ENCODE measurements at regions not wholly inside any gene's neighbourhood (a gene's known extent, or its start where the extent isn't known, plus 50 kb on each side); places are given as distances from the start of the nearest gene placed in this dataset.
"Not testable (repeated sequence)": the region's sequence is repeated elsewhere in the genome, so short reads cannot be mapped to it uniquely, and the experiment has no call there.

GRCh38 chr9:24071091-24071490 lies 245.1 kb upstream of the ELAVL2 start:
- DNase-seq = peak; percentile 34

- not testable (repeated sequence) for DNase-seq
Observed at GRCh38 chr9:24067107-24067506, 241.1 kb upstream of the ELAVL2 start.

- DNase-seq = no peak
Observed at GRCh38 chr9:24059651-24060050, 233.6 kb upstream of the ELAVL2 start.

GRCh38 chr9:24051587-24051986 lies 225.5 kb upstream of the ELAVL2 start:
- DNase-seq = no peak

GRCh38 chr9:24050239-24050638 lies 224.2 kb upstream of the ELAVL2 start:
- not testable (repeated sequence) for DNase-seq

- no peak for DNase-seq
Observed at GRCh38 chr9:24045150-24045549, 219.1 kb upstream of the ELAVL2 start.

- no peak for DNase-seq
Observed at GRCh38 chr9:24044576-24044975, 218.5 kb upstream of the ELAVL2 start.

GRCh38 chr9:24041160-24041690 lies 215.2 kb upstream of the ELAVL2 start:
- peak; percentile 28 for DNase-seq

GRCh38 chr9:24036459-24036858 lies 210.4 kb upstream of the ELAVL2 start:
- DNase-seq = peak; percentile 13

- peak; percentile 64 for DNase-seq
Observed at GRCh38 chr9:24035816-24036215, 209.8 kb upstream of the ELAVL2 start.

GRCh38 chr9:24011881-24012280 lies 185.8 kb upstream of the ELAVL2 start:
- DNase-seq = peak; percentile 60

- no peak for DNase-seq
Observed at GRCh38 chr9:24011009-24011717, 185.1 kb upstream of the ELAVL2 start.

GRCh38 chr9:24009322-24009721 lies 183.3 kb upstream of the ELAVL2 start:
- no peak for DNase-seq

GRCh38 chr9:24007185-24007584 lies 181.1 kb upstream of the ELAVL2 start:
- DNase-seq = no peak

- not testable (repeated sequence) for DNase-seq
Observed at GRCh38 chr9:23991874-23992273, 165.8 kb upstream of the ELAVL2 start.

- DNase-seq = no peak
Observed at GRCh38 chr9:23979491-23979890, 153.5 kb upstream of the ELAVL2 start.

GRCh38 chr9:23962101-23962500 lies 136.1 kb upstream of the ELAVL2 start:
- no peak for DNase-seq

GRCh38 chr9:23945897-23946296 lies 119.9 kb upstream of the ELAVL2 start:
- DNase-seq = no peak

GRCh38 chr9:23941051-23941450 lies 115.0 kb upstream of the ELAVL2 start:
- DNase-seq = no peak

GRCh38 chr9:23938908-23939307 lies 112.9 kb upstream of the ELAVL2 start:
- no peak for DNase-seq

GRCh38 chr9:23934291-23934906 lies 108.4 kb upstream of the ELAVL2 start:
- peak; percentile 5 for DNase-seq

- DNase-seq = no peak
Observed at GRCh38 chr9:23933348-23933747, 107.3 kb upstream of the ELAVL2 start.

- DNase-seq = no peak
Observed at GRCh38 chr9:23926368-23926767, 100.3 kb upstream of the ELAVL2 start.

- DNase-seq = no peak
Observed at GRCh38 chr9:23914431-23915003, 88.5 kb upstream of the ELAVL2 start.

Data from retina (tissue), 1 donor.